Gastroesophageal sphincter (tissue), 4 donors: ENCODE measurements at regions not wholly inside any gene's neighbourhood (a gene's known extent, or its start where the extent isn't known, plus 50 kb on each side); places are given as distances from the start of the nearest gene placed in this dataset.

Experiments used
- ATAC-seq: fragments of 150-250 bp; one replicate; pipeline ENCODE4 v1.9.1; 2016; ENCODE audit warnings: mild to moderate bottlenecking, moderate library complexity
- H3K27ac ChIP-seq, 4 donors: fragments of 200-600 bp; sonication (generic) in 3 of 4; 1 replicate in 3 of 4; 2 replicates in 1 of 4; pipeline ENCODE4 v1.5.1; 2016 to 2019
- H3K27me3 ChIP-seq: fragments of 200-600 bp; sonication (generic); one replicate; pipeline ENCODE4 v1.5.1; 2019
- H3K36me3 ChIP-seq, 2 donors: fragments of 200-600 bp; sonication (generic); one replicate each; pipeline ENCODE4 v1.5.1; 2019; ENCODE audit warnings: control low read depth in 1 of 2
- H3K4me1 ChIP-seq, 3 donors: fragments of 200-600 bp; sonication (generic); 1 replicate in 2 of 3; 2 replicates in 1 of 3; pipeline ENCODE4 v1.5.1; 2016 to 2019; ENCODE audit warnings: control low read depth in 2 of 3
- H3K4me3 ChIP-seq, 2 donors: fragments of 200-600 bp; sonication (generic); one replicate each; pipeline ENCODE4 v1.5.1; 2019; ENCODE audit warnings: mild to moderate bottlenecking in 1 of 2, moderate library complexity in 1 of 2
- H3K9me3 ChIP-seq, 3 donors: fragments of 200-600 bp; sonication (generic); one replicate each; pipeline ENCODE4 v1.5.1; 2017 to 2019; ENCODE audit warnings: control low read depth in 2 of 3
- EP300 ChIP-seq: sonication (generic); formaldehyde crosslinking; IDR thresholded peaks from one replicate; pipeline ENCODE4 v1.6.1; 2017; ENCODE audit warnings: antibody characterized with exemption, mild to moderate bottlenecking
- POLR2A ChIP-seq, 2 donors: fragments of 450-650 bp; IDR thresholded peaks; one replicate each; pipeline ENCODE4 v1.6.1; 2017; ENCODE audit warnings: antibody characterized with exemption in 2 of 2, mild to moderate bottlenecking in 2 of 2, moderate library complexity in 1 of 2
- POLR2AphosphoS5 ChIP-seq: sonication (generic); formaldehyde crosslinking; IDR thresholded peaks from one replicate; pipeline ENCODE4 v1.6.1; 2017; ENCODE audit warnings: antibody characterized with exemption
- WGBS, 2 donors: methylation state at CpG; one replicate each; pipeline ENCODE4 v1.1.5; 2018; ENCODE audit warnings: low coverage in 1 of 2; 5-methylcytosine and 5-hydroxymethylcytosine counted together
- TF ChIP-seq, protein P1 (sequence below), 4 experiments: fragments of 200-600 bp in 2 of 4; fragments of 450-650 bp in 2 of 4; sonication (generic) in 1 of 4; IDR thresholded peaks; one replicate each; pipeline ENCODE4 v1.5.1; 2017 to 2019; ENCODE audit warnings: antibody characterized with exemption in 4 of 4, mild to moderate bottlenecking in 2 of 4, moderate library complexity in 2 of 4

DNA sequence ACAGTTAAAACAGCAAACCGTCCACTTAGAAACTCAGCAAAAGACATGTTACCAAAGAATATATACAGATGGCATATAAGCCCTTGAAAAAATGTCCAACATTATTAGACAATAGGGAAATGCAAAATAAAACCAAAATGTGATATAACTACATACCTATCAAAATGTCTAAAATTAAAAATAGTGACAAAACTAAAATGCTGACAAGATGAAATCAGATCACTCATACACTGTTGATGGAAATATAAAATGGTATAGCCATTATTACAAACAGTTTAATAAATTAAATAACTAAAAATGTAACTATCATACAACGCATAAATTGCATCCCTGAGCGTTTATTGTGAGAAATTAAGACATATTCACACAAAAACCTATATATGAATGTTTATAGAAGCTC, 939.7 kb upstream of the ZWINT start:
- 81 to 95% methylated on average over 3 of the region's 3 CpGs for WGBS, 2 donors
- no peak overlapping the region for H3K4me3 ChIP-seq
- TF ChIP-seq EP300 (no peak), POLR2A (IDR thresholded peaks at IDR 0.05) (no peak), POLR2AphosphoS5 (no peak)
- TF ChIP-seq, protein P1, sequence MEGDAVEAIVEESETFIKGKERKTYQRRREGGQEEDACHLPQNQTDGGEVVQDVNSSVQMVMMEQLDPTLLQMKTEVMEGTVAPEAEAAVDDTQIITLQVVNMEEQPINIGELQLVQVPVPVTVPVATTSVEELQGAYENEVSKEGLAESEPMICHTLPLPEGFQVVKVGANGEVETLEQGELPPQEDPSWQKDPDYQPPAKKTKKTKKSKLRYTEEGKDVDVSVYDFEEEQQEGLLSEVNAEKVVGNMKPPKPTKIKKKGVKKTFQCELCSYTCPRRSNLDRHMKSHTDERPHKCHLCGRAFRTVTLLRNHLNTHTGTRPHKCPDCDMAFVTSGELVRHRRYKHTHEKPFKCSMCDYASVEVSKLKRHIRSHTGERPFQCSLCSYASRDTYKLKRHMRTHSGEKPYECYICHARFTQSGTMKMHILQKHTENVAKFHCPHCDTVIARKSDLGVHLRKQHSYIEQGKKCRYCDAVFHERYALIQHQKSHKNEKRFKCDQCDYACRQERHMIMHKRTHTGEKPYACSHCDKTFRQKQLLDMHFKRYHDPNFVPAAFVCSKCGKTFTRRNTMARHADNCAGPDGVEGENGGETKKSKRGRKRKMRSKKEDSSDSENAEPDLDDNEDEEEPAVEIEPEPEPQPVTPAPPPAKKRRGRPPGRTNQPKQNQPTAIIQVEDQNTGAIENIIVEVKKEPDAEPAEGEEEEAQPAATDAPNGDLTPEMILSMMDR (IDR thresholded peaks at IDR 0.05), result no peak
- H3K36me3 ChIP-seq, result no peaks in the 10 kb centered on the region
- no peak for ATAC-seq
- H3K9me3 ChIP-seq, result no peaks in the 10 kb centered on the region
- no peaks in the 10 kb centered on the region for H3K27me3 ChIP-seq
- H3K27ac ChIP-seq, result no peak overlapping the region
- H3K4me1 ChIP-seq, result no peaks in the 10 kb centered on the region

DNA sequence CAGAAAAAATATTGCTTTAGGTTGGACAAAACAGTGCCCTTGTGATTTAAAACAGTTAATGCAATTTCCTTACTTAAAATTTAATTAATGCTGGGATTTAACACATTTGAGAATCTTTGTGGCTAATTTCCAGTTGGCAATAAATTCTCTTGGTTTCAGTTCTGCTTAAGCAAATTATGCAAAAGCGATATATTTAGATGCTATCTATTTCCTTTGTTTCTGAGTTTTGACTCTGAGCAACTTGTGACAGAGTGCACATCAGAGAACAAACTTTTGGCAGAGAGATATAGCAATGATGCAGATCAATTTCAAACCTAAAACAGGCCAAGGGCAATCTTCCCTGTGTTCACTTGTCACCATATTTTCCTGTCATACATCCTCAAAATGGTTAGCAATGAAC, 933.6 kb upstream of the ZWINT start:
- no peaks in the 10 kb centered on the region for H3K9me3 ChIP-seq
- no peaks in the 10 kb centered on the region for H3K27me3 ChIP-seq
- TF ChIP-seq, protein P1 (IDR thresholded peaks at IDR 0.05), result no peak
- no peak for TF ChIP-seq POLR2AphosphoS5
- TF ChIP-seq POLR2A (IDR thresholded peaks at IDR 0.05), result no peak
- TF ChIP-seq EP300, result no peak
- WGBS, 2 donors, result 75 to 100% methylated on average over 1 of the region's 1 CpG
- no peaks in the 10 kb centered on the region for H3K4me1 ChIP-seq
- no peak overlapping the region for H3K27ac ChIP-seq
- no peaks in the 10 kb centered on the region for H3K36me3 ChIP-seq
- no peak for ATAC-seq
- no peak overlapping the region for H3K4me3 ChIP-seq

DNA sequence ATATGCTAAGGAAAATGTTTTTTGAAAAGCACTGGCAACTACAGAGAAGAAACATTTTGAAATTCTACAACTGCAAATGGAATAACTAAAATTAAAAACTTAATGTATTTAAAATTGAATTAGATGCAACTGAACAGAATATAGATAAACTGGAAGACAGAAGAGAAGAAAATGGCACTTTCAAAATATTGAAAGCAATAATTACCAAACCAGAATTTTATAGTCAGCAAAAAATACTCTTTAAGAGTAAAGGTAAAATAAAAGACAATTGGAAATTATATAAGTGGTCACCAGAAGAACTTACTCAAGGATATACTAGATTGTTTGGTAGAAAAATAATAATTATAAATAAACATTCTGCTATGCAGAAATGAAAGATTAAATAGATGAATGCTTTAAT, 927.7 kb upstream of the ZWINT start:
- ATAC-seq, result no peak
- no peaks in the 10 kb centered on the region for H3K4me1 ChIP-seq
- no peak for TF ChIP-seq POLR2AphosphoS5
- no peak for TF ChIP-seq EP300
- no peak for TF ChIP-seq POLR2A (IDR thresholded peaks at IDR 0.05)
- TF ChIP-seq, protein P1 (IDR thresholded peaks at IDR 0.05), result no peak

DNA sequence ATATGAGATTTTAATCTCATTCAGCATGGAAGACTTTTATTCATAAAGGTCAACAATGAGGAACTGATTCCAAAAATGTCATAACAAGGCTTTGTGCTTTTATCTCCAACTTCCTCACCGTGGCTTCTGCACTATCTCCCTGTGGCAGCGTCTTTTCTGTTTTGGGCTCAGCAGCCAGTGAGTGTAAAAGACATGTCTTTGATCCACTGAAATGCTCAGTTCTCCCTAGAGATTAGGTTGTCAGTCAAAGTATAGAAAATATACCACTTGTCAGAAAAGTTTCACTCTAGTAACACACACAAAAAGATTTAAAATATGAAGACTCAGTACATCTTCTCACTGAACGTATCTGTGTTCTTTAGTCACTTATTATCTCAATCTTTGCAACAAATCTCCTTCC, 901.8 kb upstream of the ZWINT start:
- Histone ChIP-seq H3K36me3 (no peaks in the 10 kb centered on the region), H3K4me1 (no peaks in the 10 kb centered on the region), H3K27me3 (no peaks in the 10 kb centered on the region), H3K4me3 (no peak overlapping the region), H3K27ac (no peak overlapping the region), H3K9me3 (no peaks in the 10 kb centered on the region)
- TF ChIP-seq, protein P1 (IDR thresholded peaks at IDR 0.05), result no peak
- TF ChIP-seq EP300 (no peak), POLR2A (IDR thresholded peaks at IDR 0.05) (no peak), POLR2AphosphoS5 (no peak)
- ATAC-seq, result no peak
- 23 to 24% methylated on average over 3 of the region's 3 CpGs for WGBS, 2 donors

More for the DNA sequence above, 927.7 kb upstream of the ZWINT start:
- Histone ChIP-seq H3K9me3 (peaks cover 0 to 13% (median 0%) of the 10 kb centered on the region in 3 donors), H3K36me3 (no peaks in the 10 kb centered on the region), H3K27ac (no peak overlapping the region), H3K4me3 (no peak overlapping the region), H3K27me3 (no peaks in the 10 kb centered on the region)

DNA sequence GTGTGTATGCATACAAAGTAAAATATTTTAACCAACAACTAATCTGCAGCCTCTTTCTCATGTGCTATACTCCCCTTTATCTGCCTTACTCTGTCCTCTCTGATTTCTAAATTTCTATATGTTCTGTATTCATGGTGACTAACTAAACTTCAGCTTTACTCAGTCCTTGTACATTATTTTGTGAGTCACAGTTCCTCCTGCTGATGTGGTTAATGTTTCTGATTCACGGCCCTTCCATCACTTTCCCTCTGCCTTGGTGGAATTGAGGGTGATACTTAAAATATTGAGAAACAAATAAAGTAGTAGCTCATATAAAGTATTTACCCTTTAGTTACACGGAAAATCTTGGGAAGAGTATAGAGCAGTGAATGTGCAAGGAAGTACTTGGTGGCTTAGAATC, 899.1 kb upstream of the ZWINT start:
- no peak for TF ChIP-seq EP300
- TF ChIP-seq POLR2AphosphoS5, result no peak
- TF ChIP-seq, protein P1 (IDR thresholded peaks at IDR 0.05), result no peak
- TF ChIP-seq POLR2A (IDR thresholded peaks at IDR 0.05), result no peak
- no peaks in the 10 kb centered on the region for H3K27me3 ChIP-seq
- H3K9me3 ChIP-seq, result no peaks in the 10 kb centered on the region
- WGBS, 2 donors, result 80 to 93% methylated on average over 2 of the region's 2 CpGs
- ATAC-seq, result no peak
- no peaks in the 10 kb centered on the region for H3K4me1 ChIP-seq
- H3K4me3 ChIP-seq, result no peak overlapping the region
- H3K36me3 ChIP-seq, result no peaks in the 10 kb centered on the region
- H3K27ac ChIP-seq, result no peak overlapping the region
